GM21528 (cell line): ENCODE measurements at regions not wholly inside any gene's neighbourhood (a gene's known extent, or its start where the extent isn't known, plus 50 kb on each side); places are given as distances from the start of the nearest gene placed in this dataset.

ENCODE experiments used
- ATAC-seq: cut with Tn5 transposase; IDR thresholded peaks from one replicate; pipeline ENCODE4 v1.9.1; 2021; ENCODE audit warnings: mild to moderate bottlenecking, moderate library complexity; ENCODE audit not compliant: unreplicated experiment, low FRiP score

DNA sequence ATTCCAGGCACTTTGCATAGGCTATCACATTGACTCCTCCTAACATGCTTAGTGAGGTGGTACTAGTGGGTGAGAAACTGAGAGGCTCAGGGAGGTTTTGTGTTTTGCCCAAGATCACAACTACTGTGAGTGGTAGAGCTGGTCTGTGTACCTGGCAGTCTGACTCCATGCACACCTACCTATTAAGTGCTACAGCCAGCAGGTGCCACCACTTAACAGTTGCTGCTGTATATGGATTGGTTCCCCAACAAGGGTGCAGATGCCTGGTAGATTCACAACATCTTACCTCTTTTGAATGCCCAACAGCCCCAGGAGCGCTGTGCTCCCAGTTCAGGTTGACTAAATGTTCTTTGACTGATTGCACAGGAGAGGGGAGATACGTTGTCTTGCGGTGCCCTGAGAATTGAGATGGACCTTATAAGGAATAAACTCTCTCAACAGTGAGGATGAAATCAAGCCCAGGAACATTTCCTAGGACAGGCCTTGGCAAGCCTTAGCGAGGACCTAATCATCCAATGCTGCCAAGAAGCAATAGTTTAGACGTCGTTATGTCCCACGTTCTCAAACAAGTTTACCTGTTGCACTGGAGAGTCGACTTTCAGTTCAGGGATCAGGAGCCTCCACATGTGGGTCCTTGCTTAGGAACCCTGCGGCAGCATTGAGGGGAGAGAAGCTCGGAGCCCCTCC is 78.9 kb upstream of the F3 start:
- ATAC-seq: no peak

DNA sequence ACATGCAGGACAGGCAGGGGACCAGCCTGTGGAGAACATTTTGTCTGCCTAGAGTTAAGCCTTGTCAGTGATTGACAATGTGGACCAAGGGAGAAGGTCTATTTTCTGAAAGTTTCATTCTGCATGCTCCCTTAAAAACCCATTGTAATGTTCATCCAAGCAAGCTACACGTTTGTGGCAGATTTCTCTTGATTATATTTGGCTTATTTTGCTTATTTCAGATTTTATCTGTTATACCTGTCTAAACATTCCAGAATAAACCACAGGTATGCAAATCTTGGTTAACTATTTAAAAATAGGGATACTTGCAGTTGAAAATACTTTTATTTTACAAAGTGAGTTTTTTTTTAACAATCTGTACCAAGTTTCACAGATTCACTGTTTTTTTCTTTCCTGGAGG is 78.2 kb upstream of the F3 start:
- no peak for ATAC-seq

DNA sequence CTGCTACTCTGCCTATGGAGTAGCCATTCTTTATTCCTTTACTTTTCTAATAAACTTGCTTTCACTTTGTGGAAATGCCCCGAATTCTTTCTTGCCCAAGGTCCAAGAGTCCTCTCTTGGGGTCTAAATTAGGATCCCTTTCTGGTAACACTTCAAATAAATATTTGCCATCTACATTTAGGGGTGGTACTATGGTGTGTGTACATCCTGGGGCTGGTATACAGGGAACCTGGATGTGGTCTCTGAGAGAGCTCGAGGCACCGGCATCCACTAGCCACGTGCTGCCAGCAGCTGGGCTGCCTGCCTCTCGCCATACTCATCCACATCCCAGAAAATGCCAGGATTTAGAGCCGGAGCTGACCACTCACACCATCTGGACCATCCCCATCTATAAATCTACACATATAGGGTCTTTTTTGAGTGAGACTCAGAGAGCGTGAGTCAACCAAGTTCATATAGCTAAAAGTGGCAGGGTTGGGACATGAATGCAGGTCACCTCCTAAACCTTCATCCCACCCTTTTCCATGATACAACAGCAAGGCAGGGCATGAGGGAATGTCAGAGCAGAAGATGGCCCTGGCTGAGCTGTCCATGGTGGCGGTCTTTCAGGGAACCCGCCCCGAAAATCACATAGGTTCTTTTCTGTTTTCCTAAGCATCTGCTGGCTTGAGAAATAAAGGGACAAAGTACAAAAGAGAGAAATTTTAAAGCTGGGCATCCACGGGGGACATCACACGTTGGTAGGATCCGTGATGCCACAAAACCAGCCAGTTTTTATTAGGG is 76.6 kb upstream of the F3 start:
- ATAC-seq: no peak

DNA sequence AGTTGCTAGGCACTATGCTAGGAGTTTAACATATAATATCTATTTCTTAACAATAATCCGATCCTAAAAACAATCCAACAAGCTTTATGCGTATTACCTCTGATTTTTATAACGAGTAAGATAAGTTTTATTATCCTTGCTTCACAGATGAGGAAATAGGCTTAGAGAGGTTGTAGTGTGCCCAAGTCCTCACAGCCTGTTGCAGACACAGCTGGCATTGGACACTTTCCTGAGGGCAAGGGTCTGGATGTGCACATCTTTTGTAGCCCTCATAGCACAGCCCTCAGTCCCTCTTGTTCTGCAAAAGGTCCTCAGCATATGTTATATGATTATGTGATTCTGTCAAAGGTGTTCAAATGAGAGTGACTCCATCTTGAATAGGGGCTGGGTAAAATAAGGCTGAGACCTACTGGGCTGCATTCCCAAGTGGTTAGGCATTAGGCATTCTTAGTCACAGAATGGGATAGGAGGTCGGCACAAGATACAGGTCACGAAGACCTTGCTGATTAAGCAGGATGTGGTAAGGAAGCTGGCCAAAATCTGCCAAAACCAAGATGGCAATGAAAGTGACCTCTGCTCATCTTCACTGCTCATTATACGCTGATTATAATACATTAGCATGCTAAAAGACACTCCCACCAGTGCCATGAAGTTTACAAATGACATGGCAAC is 75.7 kb upstream of the F3 start:
- no peak for ATAC-seq

DNA sequence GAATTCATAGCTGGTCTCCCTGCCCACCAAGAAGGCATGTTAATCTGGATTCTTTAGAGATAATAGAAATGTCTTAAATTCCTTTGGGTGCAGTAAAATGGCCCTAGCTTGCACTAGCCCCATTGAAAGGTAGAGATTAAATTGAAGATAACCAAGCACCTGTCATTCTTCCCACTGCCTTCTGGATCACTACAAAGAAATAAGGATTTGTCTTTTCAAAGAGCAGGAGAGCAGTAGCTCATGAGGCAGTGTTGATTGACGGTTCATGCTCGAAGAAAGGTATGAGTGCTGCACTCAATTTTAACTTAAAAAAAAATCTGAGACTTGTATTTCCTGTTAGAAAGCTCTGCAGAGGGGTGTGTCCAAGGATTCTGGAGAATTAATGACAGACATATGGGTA is 74.9 kb upstream of the F3 start:
- ATAC-seq: no peak

DNA sequence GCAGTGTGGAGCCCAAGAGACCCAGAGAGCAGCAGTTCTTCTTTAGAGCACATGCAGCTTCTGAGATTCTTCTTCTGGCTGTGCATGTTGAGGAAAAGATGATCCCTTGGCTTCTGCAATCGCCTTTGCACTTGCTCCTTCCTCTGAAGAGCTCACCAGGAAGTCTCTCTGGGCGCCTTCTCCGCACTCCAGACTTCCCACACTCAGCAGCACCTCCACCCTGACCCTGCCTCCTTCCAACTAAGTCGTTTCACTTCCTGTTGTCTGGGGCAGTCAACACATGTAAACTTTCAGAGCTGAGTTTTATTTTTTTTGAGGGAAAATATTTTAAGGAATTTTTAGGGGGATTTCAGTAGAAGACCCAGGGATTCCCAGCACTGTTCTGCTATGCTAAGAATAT is 73.4 kb upstream of the F3 start:
- no peak for ATAC-seq

DNA sequence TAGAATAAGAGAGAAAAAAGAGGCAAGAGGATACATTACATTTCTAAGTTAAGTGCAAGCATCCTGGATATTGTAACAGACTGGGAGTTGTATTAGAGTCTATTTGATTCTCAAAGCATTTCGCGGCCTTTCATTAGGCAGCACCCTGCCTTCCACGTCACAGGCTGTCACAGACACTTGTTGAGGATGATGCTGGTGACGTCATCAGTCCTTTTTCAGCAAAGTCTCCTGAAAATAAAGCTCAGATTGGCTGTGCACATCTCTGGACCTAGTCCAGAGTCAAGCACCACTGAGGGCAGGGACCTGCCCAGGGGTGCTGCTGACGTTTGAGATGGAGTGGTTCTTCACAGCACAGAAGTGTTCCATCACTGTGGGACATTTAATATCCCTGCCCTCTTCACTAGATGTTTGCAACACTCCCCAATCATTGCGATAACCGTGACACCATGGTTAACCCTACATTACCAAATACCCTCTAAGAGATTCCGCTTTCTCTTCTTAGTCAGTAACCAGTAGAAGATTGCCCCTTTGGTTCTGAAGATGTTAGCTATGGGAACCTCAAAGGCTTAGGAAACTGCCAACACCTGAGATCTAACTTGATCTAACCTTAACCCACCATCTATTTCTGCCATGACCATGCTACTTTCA is 72.7 kb upstream of the F3 start:
- ATAC-seq: no peak

DNA sequence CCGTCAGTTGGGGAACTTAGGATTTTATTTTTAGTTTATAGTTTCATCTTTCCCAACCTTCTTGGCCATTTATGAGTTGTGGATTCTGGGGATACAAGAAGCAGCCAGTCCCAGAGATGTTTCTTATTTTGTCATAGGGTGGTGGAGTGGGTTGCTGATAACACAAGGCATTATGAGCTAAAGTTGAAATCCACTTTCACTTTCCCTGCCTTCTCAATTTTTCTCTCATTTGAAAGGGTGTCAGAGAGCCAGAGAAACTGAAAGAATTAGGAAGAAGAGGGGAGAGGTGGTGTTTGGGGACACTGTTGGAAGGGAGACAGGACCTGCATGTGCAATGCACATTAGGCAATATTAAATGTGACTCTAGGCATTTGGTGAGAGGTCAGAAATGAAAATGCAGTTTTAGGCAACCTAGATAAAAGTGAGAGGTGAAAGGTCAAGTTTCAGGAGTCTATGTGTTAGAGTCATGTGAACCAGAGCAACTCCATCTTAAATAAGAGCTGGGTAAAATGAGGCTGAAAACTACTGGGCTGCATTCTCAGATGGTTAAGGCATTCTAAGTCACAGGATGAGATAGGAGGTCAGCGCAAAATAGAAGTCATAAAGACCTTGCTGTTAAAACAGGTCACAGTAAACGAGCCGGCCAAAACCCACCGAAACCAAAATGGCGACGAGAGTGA is 71.1 kb upstream of the F3 start:
- no peak for ATAC-seq

DNA sequence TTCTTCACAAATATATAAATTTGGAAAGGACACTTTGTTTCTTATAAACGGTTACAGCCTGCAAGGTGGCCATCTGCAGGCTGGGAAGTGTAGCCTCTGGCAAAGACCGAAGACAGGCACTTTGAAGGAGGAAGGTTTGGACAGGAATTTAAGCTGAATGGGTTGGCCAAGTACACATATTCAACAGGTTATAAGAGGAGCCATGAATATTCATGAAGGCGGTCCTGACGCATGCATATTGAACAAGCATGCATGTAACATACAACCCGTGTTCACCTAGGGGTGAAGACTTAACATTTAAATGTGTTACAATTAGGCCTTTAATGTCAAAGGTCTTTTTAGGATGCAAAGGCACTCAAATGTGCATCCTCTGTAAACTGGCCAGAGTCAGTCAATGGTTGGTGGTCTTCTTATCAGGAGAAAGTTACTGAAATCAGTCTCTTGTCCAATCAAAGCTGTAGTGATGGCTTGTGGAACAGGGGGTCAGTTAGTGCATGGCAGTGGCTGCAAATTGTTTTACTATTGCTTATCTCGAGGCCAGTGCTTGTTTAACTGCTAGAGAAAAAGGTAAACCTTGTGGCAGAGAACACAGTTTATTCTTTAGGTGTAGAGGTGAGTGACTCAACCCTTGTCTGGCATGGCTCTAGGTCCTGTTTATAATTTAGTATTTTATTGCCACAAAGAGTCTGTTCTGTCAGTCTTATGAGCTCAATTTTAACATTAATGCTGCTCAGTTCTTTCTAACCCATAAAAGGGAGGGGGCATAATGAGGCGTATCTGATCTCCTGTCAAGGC is 70.3 kb upstream of the F3 start:
- no peak for ATAC-seq

DNA sequence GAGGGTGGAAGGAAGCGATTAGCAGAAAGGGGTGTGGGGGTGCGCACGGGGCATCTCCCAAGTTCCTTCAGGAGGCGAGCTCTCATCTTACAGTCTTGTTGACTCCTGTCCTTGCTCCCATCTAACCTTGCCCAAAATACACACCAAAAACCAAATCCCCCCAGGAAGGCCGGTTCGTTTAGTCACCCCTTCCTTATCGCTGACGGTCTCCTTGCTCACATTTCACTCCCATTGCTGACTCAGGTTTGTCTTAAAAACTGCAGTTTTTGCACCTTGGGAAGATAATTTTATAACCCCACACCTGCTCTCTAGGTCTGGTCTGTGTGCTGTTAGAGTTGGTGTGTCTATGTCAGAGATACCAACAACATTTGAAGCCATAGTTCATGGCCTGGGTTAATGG is 68.1 kb upstream of the F3 start:
- no peak for ATAC-seq

DNA sequence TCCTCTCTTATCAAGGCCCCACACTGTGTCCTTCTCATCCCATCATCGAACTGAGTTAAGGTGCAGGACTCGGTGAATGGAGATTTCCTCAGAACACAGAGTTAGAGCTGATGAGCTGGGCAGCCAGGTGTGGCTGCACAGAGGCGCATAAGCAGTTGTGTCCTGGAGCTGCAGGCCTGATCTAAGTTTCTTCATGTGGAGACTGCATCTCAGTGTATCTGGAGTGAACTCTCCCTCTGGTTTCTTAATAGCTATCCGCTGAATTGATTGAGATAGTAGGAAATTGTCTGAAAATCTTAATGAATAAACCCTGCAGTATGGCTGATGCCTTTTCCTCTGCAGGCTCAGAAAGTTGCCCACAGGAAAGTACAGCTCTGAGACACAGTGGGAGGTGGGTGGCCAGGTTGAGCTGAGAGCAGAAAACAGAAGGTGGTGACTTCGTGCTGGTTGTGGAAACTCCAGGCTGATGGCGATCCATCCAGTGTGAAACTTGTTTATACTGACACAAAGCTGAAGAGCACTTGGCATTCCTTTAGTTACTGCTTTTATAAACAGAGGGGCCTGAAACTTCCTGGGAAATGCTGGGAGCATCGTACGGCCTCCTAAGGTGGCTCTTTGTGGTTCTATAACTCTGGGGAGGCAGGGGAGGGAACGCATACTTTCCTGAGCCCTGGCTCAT is 67.4 kb upstream of the F3 start:
- no peak for ATAC-seq

DNA sequence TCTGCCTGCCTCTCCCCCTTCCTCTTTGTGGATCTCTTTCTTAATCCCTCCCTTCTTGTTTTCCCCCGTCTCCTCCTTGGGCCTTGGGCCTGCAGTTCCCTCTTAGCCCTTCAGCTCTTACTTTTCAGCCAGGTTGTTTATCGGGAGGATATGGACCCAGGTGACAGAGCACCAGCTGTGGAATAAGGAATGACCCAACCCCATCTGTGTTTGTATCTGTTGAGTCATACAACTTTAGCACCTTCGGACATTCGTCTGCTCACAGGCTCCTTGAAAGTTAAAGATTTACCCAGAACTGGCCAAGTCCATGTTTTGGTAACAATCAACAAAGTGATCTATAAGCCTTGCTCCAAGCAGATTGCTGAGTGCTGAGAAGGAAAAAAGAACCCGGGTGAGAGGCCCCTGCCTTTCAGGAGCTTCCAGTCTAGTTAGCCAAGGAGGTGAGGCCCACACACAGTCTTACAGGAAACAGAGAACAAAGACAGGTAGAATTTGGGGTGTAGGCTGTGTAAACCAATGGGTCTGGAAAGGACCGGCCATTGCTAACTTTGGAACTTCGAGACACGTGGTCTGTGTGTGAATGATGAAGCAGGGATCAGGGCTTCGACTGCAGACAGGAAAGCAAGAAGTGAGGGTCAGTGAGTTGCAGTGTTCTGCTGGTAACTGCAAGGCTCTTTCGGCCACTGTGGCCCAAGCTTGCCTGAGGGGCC is 66.7 kb upstream of the F3 start:
- ATAC-seq: no peak

DNA sequence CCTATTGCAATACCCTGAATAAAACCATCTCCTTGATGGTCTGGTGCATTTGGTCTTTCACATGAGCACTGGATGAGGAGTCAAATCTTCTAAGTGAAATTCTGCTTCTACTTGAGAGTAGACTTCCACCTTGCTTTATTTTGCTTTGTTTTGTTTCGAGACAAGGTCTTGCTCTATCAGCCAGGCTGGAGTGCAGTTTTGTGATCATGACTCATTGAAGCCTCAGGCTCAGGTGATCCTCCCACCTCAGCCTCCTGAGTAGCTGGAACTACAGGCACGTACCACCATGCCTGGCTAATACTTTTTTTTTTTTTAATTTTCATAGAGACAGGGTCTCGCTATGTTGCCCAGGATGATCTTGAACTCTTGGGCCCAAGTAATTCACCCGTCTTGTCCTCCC is 65.8 kb upstream of the F3 start:
- no peak for ATAC-seq

DNA sequence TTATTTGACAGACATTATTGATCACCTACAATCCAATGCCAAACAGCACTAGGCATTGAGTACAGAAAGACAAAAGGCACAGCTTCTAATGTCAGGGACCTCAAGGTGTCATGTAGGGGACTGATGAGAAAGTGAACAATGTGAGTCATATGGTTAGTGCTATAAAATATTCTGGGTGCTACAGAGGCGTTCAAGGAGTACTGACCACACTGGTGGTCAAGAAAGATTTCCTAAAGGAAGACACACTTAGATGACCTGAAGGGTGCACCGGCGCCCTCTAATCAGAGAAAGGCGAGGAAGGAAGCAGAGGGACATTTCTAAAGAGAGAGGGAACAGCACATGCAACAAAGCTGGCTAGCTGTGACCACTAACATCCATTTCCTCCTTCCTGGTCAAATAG is 64.9 kb upstream of the F3 start:
- no peak for ATAC-seq

DNA sequence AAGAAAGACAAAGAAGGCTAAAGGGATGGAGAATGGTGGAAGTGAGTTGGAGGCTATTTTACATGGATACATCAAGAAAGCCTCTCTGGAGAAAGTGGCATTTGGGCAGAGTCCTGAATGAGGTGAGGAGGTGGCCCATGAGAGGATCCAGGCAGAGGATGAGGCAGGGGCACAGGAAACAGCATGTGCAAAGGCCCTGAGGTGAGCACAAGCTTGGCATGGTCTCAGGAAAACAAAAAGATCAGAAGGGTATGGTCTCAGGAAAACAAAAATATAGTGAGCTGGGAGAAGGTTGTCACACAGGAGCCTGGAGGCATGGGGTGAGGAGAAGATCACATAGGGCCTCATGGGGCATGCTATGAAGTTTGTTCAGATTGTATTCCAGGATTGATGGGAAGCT is 62.1 kb upstream of the F3 start:
- no peak for ATAC-seq

DNA sequence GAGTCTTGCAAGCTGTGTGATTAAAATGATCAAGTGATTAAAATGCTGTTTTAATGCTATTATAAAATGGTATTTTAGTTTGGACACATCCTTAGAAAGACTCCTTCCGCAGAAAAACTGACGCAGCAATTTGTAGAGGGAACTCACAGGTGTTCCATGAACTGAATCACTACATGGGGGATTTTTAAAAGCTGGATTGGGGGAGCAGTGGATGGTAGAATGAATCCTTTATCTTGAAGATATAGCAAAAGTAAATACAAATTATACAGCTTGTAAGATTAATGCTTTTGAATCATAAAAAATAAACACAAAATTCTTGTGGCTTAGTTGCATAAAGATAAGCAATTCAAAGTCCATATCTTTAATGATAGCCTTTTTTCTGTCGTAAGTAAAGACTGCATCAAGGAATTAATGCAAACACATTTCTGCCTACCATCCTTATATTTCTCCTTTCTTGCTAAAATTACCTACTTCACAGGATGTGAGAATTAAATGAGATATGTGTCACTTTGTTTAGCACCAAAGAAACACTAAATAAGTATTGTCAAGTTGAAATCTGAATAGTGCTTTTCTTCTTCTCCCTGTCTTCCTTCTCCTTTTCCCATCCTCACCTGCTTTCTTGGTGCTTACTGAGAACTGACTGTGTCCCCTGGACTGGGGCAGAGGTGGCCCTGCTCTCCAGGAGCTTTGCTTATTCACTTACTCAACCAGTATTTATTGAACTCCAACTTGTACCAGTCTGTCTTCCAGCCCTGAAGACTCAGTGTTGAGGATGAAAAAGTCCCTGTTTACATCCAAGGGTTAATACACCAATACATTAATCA is 61.5 kb upstream of the F3 start:
- no peak for ATAC-seq

DNA sequence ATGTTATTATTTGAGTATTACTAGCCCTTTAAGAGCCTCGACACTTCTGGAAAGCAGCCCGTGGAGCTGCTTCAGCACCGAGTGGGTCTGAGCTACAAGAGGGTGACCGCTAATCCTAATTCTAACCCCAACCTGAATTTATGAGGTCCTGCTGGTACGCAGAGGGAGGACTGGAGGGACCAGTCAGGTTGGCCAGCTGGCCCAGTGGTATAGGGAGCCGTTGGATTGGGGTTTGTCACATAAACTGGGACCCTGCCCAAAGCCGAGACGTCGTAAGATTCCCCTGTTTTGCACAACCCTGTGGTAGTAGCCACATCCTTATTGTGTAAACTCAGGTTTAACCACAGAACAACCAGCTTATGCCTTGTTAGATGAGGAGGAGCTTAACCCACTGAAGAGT is 60.8 kb upstream of the F3 start:
- ATAC-seq: no peak

DNA sequence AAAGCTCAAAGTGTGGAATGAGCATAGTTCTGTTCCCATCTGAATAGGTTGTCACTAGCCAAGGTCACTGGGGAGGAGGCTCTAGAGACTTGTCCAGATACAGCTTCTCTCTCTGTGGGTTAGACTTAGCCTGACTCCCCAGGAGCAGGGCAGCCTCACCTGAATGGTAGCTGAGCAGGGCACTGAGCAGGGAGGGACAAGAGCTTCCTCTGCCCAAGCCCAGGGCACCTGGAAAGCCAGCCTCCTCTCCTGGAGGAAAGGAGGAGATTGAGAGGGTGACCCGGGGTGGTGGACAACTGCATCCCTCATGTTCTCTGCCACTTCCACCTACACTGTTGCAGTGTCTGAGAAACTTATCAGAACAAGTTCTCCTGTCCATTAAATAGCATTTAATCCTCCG is 59.0 kb upstream of the F3 start:
- ATAC-seq: no peak
